Left kidney (tissue), 1 donor: ENCODE measurements at regions not wholly inside any gene's neighbourhood (a gene's known extent, or its start where the extent isn't known, plus 50 kb on each side); places are given as distances from the start of the nearest gene placed in this dataset.
"Not testable (repeated sequence)": the region's sequence is repeated elsewhere in the genome, so short reads cannot be mapped to it uniquely, and the experiment has no call there.

ENCODE experiments used
- DNase-seq: peaks from one replicate; pipeline ENCODE4 v3.0.0-alpha.2; 2013

DNA sequence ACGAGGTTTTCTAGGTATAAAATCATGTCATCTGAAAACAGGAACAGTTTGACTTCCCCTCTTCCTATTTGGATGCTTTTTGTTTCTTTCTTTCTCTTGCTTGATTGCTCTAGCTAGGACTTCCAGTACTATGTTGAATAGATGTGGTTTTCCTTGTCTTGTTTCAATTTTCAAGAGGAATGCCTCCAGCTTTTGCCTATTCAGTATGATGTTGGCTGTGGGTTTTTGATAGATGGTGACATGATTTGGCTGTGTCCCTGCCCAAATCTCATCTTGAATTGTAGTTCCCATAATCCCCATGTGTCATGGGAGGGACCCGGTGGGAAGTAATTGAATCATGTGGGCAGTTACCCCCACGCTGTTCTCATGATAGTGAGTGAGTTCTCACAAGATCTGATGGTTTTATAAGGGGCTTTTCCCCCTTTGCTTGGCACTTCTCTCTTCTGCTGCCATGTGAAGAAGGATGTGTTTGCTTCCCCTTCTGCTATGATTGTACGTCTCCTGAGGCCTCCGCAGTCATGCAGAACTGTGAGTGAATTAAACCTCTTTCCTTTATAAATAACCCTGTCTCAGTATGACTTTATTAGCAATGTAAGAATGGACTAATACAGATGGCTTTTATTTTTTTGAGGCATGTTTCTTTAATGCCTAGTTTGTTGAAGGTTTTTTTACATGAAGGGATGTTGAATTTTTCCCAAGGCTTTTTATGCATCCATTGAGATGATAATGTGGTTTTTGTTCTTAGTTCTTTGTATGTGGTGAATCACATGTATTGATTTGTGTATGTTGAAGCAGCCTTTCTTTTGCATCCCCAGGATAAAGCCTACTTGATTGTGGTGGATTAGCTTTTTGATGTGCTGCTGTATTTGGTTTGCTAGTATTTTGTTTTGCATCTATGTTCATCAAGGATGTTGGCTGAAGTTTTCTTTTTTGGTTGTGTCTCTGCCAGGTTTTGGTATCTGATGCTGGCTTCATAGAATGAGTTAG is 239.1 kb downstream of the THBS2 start:
- no peak for DNase-seq

DNA sequence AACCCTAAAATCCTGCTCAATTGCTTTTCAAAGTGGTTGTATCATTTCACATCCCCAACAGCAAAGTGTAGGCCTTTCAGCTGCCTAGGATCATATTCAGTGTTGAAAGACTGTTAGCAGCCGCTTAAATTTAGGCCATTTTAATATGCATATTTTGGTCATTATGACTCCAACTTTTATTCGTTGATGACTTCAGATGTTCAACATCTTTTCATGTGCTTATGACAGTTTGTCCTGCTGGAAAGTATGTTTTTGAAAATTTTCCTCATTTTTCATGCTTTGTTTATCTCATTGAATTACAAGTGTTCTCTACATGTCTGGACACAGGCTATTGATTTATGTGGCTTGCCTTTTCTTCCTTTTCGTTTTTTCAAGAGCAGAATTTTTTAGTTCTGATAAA is 244.0 kb downstream of the THBS2 start:
- DNase-seq = no peak

DNA sequence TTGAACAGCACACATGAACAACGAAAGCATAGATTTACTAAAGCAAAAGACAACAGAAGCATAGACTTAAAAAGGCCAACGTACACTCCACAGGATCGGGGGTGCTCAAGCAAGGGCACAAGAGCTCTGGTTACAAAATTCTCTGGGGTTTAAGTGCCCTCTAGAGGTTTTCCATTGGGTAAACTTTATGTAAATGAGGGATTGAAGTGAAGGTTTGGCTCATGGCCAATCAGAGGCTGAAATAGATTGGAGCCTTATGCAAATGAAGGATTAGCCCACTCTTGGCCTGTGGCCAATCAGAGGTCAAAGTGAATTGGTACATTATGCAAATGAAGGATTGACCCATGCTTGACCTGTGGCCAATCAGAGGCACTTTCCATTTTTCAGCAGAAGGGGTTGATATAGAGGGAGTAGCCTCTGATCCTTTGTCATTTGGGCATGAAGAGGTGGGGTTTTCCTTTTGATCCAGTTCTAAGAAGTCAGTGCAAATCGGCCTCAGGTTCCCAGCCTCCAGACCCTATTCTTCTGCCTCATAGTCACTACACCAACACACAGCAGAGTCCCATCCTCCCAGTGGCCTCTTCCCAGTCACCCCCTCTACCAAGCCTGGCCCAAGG is 244.9 kb downstream of the THBS2 start:
- DNase-seq = no peak

DNA sequence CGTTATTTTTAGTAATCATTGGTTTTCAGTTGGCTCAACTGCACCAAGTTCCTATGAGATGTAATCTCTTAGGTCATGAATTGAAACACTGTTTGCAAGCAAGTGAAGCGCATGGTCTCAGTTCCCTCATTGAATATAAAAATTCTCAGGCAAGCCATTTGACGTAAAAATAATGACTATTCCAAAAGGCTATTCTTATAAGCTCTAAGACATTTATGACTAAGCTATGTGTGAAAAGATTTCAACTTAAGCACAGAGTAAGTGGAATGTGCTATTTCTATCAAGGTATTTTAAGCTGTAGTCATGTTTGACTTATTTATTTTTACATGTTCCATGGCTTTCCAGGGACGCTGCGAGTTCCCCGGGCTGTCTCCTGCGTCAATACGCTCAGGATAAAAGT is 248.5 kb downstream of the THBS2 start:
- no peak for DNase-seq

DNA sequence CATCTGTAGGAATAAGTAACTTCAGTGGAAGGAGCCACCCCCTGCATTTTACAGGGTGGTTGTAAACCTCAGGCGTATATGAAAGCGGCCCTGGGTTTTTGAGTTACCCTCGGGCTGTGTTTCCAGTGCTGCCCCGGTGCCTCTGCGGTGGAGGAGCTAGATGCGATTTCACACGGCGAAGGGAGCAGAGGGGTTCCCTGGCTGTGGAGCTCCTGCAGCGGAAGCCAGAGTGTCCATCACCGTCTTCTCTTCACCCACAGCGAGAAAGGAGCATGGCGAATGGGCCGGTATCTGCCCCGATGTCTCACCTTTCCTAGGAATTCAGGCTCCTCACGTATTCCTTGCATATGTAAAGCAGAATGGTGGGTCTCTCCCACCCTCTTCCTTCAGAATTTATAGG is 253.6 kb downstream of the THBS2 start:
- no peak for DNase-seq

DNA sequence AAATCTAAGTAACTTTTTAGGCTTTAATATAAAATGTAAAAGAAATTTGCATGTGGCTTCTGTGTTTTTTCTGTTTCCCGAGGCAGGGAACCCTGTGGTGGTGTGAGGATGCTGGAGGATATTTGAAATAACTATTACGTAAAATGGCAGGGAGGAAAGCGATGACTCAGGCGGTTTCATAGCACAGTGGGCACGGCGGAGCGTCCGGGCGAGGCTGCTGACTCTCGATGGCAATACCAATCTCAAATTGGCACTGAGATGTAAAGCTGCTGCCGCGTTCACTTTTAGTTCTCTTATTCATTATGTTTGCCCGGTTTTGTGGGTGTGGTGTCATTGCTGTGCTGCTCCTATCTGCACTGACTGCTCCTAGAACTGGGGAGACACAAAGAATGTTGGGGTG is 254.3 kb downstream of the THBS2 start:
- no peak for DNase-seq

DNA sequence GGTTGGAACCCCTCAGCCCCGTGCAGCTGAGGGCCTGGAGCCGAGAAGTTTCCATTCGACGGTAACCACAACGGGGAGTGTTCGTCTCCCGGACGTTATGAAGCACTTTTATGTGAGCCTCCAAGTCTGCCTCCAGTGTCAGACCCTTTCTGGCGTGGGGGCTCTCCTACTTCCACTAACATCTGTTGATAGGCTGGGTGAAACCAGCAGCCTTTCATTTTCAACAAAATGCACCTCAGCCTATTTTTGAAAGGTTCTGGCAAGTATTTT is 257.4 kb downstream of the THBS2 start:
- no peak for DNase-seq

DNA sequence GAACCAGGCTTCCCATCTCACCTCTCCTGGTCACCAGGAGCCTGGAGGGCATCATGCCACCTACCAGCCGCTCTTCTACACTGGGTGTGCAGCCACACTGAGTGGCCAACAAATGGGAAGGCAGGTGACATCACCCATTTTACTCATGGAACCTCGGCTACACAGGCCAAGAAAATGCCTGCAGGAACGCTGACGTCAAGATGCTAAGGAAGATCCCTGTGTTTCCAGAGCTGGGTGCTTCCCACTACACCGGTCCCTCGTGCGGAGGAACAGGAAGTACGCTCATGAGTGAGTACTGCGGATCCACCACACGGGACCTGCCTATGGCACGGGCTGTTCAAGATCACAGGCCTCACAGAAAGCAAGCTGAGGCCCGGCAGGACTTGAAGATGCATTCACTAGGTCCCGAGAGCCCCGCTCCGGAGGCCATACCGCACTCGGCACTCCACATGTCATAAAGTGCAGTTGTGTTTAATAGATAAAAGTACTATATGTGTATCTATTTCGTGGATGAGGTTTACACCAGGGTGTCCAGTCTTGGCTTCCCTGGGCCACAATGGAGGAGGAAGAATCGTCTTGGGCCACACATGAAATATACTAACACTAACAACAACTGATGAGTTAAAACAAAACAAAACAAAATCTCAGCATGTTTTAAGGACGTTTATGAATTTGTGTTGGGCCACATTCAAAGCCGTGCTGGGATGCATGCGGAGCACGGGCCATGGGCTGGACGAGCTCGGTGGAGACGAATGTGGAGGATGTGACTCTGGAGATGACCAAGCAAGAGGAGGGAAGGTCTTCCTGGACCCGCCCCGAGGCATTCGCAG is 257.9 kb downstream of the THBS2 start:
- no peak for DNase-seq

DNA sequence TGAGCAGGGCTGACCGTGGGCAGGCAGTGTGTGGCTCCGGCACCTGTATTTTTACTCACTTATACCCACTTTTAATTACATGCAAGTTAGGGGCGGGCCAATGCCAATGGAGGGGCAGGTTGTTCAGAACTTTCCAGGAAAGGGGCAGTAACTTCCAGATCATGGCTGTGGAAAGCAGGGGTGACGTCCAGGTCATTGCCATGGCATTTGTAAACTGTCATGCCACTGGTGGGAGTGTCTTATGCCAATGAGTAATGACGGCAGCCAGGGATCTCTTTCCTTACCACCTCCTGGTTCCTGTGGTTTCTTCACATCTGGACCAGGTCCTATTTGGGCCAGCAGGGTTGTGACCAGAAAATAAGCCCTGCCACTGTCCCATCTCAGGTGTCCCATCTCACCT is 258.7 kb downstream of the THBS2 start:
- no peak for DNase-seq

DNA sequence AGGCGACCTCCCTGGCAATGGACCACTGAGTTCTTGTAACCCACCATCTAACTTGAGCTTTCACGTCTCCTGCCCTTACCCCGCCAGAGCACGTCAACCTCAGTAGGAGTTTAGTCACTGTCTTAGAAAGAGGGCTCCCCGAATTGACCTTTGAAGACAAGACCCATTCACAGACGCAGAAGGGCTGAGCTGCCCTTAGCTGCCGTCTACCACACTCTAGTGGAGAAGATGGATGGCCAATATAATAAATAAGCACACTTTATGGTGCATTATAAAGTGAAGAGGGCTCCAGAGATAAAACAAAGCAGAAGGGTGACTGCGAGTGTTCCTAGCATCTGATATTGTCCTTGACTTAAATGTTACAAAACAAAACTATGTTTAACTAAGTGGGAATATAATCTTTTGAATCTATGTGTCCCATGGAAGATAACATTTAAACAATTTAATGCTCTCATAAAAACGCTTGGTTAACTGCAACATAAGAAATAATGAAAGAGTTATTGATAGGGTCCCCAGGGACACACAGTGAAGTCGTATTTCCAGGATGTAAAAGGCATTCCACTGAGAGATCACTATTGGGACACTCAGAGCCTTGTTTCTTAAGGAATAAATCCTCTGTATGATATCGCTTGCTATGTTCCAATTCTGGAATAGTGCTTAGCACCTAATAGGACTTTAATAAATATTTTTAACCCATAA is 261.1 kb downstream of the THBS2 start:
- DNase-seq = peak; percentile 44

DNA sequence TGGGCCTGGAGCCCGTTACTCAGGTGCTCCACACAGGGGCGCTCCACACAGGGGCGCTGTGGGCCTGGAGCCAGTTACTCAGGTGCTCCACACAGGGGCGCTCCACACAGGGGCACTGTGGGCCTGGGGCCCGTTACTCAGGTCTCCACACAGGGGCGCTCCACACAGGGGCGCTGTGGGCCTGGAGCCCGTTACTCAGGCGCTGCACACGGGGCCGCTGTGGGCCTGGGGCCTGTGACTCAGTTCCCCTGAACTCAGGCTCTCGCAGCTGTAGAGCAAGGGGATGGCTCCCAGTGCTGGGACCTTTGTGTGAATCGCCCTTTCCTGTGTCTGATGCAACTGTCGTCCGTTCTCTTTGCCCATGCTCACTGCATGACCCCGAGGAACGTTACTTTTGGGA is 262.0 kb downstream of the THBS2 start:
- DNase-seq = not testable (repeated sequence)

DNA sequence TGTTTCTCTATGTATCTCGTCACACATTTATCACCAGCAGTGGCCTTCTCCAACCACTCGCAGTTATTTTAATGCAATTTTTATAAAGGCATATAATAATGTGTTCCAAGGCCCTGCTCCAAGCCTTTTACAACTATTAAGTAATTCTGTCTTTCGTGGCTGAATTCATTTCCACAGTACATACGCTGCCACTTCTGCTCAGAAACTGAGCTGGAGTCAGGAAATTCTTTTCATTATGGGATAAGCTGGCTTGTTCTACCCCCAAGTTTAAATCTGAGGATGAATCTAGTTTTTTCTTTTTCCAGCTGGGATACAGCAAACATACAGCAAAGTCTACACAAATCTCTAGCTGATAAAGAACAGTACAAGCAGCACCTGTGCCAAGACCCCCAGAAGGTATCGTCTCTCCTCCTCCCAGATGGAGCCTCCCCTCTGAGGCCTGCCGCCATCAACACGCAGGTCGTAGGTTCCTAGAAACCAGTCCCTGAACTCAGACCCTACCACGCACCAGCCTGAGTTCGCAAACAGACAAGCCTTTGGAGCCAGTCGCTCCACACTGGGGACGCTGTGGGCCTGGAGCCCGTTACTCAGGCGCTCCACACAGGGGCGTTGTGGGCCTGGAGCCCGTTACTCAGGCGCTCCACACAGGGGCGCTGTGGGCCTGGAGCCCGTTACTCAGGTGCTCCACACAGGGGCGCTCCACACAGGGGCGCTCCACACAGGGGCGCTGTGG is 263.5 kb downstream of the THBS2 start:
- DNase-seq = no peak

DNA sequence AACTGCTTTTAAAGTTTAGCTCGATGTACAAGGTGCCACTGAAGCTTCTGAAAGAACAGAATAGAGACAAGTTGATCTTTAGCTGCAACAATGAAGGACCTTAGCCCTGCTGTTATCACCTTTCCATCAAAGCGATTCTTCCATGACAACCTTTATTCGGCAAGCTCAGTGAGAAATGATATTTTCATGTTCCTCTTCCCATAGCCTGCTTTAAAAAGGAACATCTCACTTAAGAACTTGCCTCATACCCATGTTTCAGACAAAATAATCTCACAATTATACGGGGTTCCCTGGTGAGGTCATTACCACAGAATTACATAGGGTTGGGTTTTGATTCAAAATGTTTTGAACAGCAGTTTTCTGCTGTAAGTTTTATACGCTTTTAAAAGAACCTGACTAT is 264.2 kb downstream of the THBS2 start:
- DNase-seq = no peak

DNA sequence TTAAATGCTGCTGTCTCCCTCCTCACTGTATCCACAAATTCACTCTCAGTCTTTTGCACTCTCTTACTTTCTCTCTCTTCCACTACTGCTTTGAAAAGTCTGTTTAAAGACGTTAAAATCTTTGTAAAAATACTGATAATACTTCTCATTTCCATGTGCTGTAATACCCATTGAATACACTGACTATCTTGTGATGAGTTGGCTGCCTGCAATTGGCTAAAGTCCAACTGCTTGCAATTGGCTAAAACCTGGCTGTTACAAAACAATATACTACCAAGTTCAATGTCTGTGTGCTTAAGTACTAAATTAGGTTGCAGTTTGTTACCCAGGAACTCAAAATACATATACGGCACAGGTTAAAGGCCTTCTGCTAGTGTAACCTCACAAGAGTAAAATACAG is 264.8 kb downstream of the THBS2 start:
- no peak for DNase-seq

DNA sequence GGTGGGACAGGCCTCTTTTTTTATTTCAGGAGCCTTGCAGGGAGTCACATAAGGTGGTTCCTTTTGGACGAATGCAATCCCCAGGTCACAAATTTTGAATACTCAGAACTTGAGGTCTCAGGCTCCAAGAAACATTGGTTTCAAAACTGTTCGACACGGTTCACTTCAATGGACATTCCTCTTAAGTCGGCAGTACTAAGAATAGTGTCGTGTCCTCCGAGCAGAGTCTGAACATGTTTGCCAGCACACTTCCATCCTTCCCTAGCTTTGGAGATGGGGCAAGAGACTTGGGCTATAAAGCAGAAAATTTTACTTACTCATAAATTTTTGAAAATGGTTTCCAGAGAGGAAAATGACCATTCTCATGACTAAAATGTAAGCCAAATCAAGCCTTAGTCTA is 265.4 kb downstream of the THBS2 start:
- no peak for DNase-seq

DNA sequence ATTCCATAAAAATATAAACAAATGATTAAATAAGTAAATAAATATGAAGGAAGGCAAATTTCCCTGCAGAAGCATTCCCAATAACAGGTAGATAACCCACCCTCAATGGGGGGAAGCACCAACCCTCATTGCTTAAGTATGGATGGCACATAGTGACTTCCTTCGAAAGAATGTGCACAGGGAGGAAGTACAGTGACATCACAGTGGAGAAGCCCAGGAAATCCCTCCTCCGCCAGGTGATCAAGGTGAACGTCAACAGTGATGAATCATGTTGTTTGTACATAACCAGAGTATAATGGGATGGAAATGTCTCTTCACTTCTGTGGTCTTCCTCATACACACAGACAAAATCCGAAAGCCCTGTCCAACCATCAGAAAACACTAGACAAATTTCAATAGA is 267.9 kb downstream of the THBS2 start:
- DNase-seq = no peak

DNA sequence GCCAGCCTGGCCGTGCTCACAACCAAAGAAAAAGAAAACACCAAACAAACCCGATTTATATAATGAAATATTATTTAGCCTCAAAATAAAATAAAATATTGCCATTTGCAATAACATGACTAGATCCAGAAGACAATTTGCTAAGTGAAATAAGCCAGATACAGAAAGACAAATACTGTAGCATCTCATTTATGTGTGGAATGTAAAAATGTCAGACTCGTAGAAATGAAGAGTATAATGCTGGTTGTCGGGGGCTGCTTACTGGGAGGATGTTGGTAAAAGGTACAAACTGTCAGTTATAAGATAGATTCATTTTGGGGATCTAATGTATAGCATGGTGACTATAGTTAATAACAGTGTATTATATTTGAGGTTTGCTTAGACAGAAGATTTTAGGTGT is 269.7 kb downstream of the THBS2 start:
- DNase-seq = no peak

DNA sequence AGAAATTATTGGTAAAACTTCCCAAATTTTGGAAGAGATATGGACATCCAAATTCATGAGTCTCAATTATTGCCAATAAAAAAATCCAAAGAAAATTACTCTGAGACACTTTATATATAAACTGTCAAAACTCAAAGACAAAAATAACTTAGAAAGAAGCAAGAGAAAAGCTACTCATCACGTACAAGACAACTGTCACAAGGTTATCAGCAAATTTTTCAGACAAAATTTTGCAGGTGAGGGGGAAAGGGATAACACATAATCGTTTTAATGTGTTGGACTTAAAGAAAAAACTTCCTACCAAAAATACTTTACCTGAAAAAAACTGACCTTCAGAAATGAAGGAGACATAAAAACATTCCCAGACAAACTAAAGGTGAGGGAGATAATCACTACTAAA is 272.5 kb downstream of the THBS2 start:
- no peak for DNase-seq

DNA sequence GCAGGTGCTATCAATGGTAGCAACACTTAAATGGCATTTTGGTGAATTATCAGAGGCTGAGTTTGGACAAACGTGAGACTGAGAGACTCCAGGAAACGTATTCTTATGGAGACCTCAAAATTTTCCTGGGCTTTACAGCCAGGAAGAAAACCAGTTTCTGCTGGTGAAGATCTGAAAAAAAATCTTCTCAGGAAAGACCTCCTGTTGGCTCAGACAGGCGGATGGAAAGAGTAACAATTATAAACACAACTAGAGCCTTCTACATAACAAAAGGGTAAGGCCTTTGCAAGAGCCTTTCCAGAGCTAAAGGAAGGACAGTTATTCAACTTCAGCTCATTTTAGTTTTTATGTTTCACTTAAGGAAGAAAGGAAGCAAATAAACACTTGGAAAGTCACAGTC is 274.4 kb downstream of the THBS2 start:
- no peak for DNase-seq

DNA sequence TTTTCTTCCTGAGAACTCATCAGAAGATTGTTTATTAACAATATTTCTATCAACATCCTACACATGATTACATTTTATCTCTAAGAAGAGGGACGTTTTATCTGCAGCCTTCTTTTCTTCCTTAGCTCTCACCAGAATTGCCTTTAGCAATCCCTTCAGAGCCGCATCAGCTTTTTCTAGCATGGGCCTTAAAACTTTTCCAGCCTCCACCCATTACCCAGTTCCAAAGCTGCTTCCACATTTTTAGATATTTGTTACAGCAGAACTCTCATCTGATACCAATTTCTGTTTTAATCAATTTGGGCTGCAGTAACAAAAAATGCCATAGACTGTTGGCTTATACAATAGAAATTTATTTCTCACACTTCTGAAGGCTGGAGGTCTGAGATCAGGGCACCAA is 281.5 kb downstream of the THBS2 start:
- no peak for DNase-seq

DNA sequence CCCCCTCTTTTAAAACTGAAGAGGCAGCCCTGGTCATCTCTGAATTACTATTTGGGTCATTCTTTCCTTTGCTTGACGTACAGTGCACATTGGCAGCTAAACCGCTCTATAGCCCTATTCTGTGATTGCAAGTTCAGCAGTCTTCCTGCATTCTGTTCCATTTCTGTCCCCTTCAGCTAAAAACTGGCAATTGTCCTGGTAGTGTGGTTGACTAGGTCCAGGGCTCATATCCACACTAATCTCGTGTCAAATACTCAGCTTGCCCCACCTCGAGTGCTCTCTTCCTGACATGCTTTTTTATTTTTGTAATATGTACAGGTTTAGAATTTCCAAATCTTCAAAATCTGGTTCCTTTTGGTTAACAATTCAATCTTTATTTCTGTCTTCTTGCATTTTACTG is 282.1 kb downstream of the THBS2 start:
- no peak for DNase-seq

DNA sequence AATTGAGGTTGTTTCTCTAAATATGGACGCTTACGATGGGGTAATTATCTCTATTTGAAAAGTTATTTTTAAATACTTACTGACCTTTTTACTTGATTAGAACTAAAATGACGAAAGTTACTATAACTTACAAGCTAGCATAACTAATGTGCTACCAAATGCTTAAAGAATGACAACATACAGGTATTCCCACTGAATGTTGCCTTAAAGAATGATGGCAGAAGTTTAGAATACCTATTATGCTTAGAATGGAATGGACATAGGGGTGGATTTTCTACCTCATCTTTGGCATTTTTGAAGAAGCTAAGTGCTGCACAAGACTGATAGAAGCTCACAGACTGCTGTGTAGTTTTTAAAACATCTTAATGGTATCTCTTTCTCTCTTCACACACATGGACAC is 284.8 kb downstream of the THBS2 start:
- no peak for DNase-seq
